ENCODE measurements at regions not wholly inside any gene's neighbourhood (a gene's known extent, or its start where the extent isn't known, plus 50 kb on each side); places are given as distances from the start of the nearest gene placed in this dataset.
"Not testable (repeated sequence)": the region's sequence is repeated elsewhere in the genome, so short reads cannot be mapped to it uniquely, and the experiment has no call there.

DNA sequence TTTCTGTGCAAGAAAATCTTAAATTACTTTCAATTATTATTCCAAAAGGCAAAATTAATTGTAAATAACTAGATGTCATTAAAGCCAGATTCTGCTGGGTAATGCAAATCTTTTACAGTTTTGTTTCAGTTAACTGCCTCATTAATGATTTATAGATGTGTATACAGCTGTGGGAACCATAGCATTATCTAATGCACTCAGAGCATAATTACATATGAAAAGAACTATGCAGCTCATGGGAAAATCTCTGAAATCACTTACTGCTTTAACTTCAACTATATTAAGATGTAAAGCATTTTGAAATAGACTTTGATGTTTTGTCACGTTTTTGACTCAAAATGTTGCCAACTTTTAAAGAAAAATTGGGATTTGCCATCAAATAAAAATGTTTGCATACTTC lies 630.3 kb upstream of the KLHL4 start:
- Histone ChIP-seq H3K36me3 (ENCODE audit: control insufficient read depth, insufficient read depth, low read length, severe bottlenecking) (no peaks in the 10 kb centered on the region), H3K27me3 (replicated peaks; ENCODE audit: control insufficient read depth, insufficient read depth, low read length) (no peaks in the 10 kb centered on the region), H3K9me3 (ENCODE audit: control insufficient read depth, low read length) (no peaks in the 10 kb centered on the region), H3K4me3 (ENCODE audit: low read length) (no peak overlapping the region), H3K9ac (ENCODE audit: low read length) (no peak overlapping the region), H3K4me1 (ENCODE audit: control insufficient read depth, insufficient read depth, low read length) (no peaks in the 10 kb centered on the region)
- DNase-seq (ENCODE audit: low read depth), result no peak

DNA sequence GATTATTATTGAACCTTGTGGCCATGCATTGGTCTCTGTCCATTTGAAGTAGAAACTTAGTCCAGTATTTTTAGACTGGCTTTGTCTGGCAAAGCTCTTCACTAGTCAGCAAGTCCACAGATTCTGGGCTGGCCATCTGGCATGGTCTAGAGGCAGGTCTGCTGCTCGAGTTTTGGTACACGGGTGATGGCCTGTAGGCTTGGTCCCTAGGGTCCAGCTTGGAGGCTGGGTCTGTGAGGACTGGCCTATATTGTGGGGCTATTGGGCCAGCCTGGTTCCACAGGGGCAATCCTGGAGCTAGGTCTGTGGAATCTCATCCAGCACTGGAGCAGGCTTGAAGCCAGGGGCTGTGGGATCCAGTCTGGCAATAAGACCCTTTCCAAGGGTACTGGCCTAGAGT lies 607.6 kb upstream of the KLHL4 start:
- Histone ChIP-seq H3K36me3 (ENCODE audit: control insufficient read depth, insufficient read depth, low read length, severe bottlenecking) (no peaks in the 10 kb centered on the region), H3K4me3 (ENCODE audit: low read length) (no peak overlapping the region), H3K27me3 (replicated peaks; ENCODE audit: control insufficient read depth, insufficient read depth, low read length) (no peaks in the 10 kb centered on the region), H3K9me3 (ENCODE audit: control insufficient read depth, low read length) (no peaks in the 10 kb centered on the region), H3K4me1 (ENCODE audit: control insufficient read depth, insufficient read depth, low read length) (no peaks in the 10 kb centered on the region), H3K9ac (ENCODE audit: low read length) (no peak overlapping the region)
- DNase-seq (ENCODE audit: low read depth), result no peak

DNA sequence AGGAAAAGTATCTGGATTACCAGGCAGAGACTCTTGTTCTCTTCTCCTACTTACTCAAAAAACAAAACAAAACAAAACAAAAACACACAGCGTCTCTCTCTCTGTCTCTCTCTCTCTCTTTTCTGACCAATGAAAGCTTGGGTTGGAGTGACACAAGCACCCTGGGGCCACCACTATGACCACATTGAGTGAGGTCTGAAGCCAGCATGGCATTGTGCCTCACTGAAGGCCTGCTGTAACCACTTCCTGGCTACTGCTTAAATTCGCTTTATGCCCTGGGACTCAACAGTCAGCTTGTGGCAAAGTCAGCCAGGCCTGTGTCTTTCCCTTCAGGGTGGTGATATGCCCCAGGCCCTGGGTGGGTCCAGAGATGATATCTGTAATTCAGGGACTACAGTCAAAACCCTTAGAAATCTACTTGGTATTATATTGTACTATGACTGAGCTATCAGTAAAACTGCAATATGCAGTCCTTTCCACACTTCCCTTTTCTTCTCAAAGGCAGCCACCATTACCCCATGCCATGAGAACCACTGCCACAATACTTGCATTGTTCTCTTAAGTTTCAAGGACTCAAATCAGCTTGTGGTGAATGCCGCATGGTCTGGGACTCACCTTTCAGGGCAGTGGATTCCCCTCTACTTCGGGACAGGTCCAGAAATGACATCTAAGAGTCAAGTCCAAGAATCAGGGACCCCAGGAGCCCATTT lies 606.8 kb upstream of the KLHL4 start:
- Histone ChIP-seq H3K9me3 (ENCODE audit: control insufficient read depth, low read length) (no peaks in the 10 kb centered on the region), H3K9ac (ENCODE audit: low read length) (no peak overlapping the region), H3K4me3 (ENCODE audit: low read length) (no peak overlapping the region), H3K4me1 (ENCODE audit: control insufficient read depth, insufficient read depth, low read length) (no peaks in the 10 kb centered on the region), H3K36me3 (ENCODE audit: control insufficient read depth, insufficient read depth, low read length, severe bottlenecking) (no peaks in the 10 kb centered on the region), H3K27me3 (replicated peaks; ENCODE audit: control insufficient read depth, insufficient read depth, low read length) (no peaks in the 10 kb centered on the region)
- DNase-seq (ENCODE audit: low read depth), result no peak

DNA sequence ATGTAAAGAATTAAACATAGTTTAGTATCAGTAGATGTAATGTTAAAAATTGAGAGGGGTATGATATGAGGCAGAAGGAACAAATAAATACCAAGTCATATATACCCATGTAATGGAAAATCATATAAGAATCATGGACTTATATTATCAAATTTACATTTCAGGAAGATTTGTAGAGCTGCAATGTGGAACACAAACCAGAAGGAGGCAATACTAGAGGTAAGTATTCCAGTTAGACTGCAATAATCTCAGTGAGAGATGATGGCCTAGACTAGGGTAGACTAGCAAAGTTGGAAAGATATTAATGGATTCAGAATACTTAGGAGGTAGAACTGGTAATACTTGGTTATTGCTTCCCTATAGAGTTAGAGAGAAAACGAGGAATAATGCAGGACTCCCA lies 603.0 kb upstream of the KLHL4 start:
- DNase-seq (ENCODE audit: low read depth), result no peak
- no peaks in the 10 kb centered on the region for H3K9me3 ChIP-seq (ENCODE audit: control insufficient read depth, low read length)
- no peak overlapping the region for H3K4me3 ChIP-seq (ENCODE audit: low read length)
- H3K9ac ChIP-seq (ENCODE audit: low read length), result no peak overlapping the region
- no peaks in the 10 kb centered on the region for H3K36me3 ChIP-seq (ENCODE audit: control insufficient read depth, insufficient read depth, low read length, severe bottlenecking)
- H3K27me3 ChIP-seq (replicated peaks; ENCODE audit: control insufficient read depth, insufficient read depth, low read length), result no peaks in the 10 kb centered on the region
- no peaks in the 10 kb centered on the region for H3K4me1 ChIP-seq (ENCODE audit: control insufficient read depth, insufficient read depth, low read length)

DNA sequence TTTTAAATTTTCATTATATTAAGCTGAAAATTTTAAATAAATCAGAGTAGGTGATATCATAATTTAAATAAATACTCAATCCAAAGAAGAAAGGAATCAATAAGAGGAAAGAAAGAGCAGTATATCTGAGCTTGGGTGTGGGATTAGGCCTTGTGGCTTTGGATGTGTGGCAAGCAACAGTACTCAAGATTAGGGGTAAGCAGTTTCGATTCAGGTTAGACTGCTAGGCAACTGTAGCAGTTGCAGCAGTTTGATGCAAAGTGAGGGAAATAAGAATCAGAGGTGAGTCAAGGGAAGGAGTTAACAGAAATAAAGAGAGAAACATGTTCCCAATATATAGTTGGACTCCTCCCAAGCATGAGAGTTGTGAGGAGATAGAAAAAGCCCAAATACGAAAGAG lies 599.6 kb upstream of the KLHL4 start:
- DNase-seq (ENCODE audit: low read depth), result no peak
- Histone ChIP-seq H3K27me3 (replicated peaks; ENCODE audit: control insufficient read depth, insufficient read depth, low read length) (no peaks in the 10 kb centered on the region), H3K4me3 (ENCODE audit: low read length) (no peak overlapping the region), H3K9ac (ENCODE audit: low read length) (no peak overlapping the region), H3K4me1 (ENCODE audit: control insufficient read depth, insufficient read depth, low read length) (no peaks in the 10 kb centered on the region), H3K9me3 (ENCODE audit: control insufficient read depth, low read length) (no peaks in the 10 kb centered on the region), H3K36me3 (ENCODE audit: control insufficient read depth, insufficient read depth, low read length, severe bottlenecking) (no peaks in the 10 kb centered on the region)

DNA sequence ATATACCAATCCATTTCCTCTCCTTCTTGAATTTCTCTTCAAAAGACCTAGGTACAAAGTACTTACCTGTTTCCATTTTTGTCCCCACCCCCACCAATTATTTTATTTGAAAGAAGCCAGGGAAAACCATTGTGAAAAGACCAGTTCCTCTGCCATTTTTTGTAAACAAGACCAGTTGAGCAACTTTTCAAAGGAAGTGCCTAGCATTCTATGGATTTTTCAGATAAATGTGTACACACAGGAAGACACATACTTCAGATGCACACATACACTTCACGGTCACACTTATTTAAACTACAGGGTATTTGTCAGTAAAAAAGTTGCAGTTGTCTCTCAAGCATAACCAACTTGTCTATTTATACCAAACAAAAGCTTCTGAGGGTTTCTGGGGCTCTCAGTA lies 587.2 kb upstream of the KLHL4 start:
- Histone ChIP-seq H3K27me3 (replicated peaks; ENCODE audit: control insufficient read depth, insufficient read depth, low read length) (no peaks in the 10 kb centered on the region), H3K4me1 (ENCODE audit: control insufficient read depth, insufficient read depth, low read length) (no peaks in the 10 kb centered on the region), H3K9me3 (ENCODE audit: control insufficient read depth, low read length) (peaks cover 10% of the 10 kb centered on the region), H3K4me3 (ENCODE audit: low read length) (no peak overlapping the region), H3K36me3 (ENCODE audit: control insufficient read depth, insufficient read depth, low read length, severe bottlenecking) (no peaks in the 10 kb centered on the region), H3K9ac (ENCODE audit: low read length) (no peak overlapping the region)
- no peak for DNase-seq (ENCODE audit: low read depth)

DNA sequence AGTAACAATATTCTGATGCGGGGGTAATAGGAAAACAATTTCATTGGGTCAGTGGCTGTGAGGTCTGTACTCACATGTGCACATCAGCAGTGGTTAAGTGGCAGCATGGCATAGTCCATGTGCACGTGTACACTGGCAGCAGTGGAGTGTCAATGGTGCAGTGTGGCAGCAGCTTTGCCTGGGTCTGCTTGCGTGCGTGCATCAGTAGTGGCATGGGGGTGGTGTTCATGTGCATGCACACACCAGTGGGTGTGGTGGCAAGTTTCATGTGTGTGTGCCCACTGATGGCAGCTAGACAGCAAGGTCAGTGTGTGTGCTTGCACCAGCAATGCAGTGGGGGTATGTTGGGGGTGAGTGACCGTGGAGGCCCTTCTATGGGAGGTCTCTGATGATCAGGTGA lies 581.6 kb upstream of the KLHL4 start:
- no peak overlapping the region for H3K9ac ChIP-seq (ENCODE audit: low read length)
- no peaks in the 10 kb centered on the region for H3K4me1 ChIP-seq (ENCODE audit: control insufficient read depth, insufficient read depth, low read length)
- no peak overlapping the region for H3K4me3 ChIP-seq (ENCODE audit: low read length)
- no peaks in the 10 kb centered on the region for H3K36me3 ChIP-seq (ENCODE audit: control insufficient read depth, insufficient read depth, low read length, severe bottlenecking)
- peaks cover 10% of the 10 kb centered on the region for H3K9me3 ChIP-seq (ENCODE audit: control insufficient read depth, low read length)
- H3K27me3 ChIP-seq (replicated peaks; ENCODE audit: control insufficient read depth, insufficient read depth, low read length), result no peaks in the 10 kb centered on the region
- no peak for DNase-seq (ENCODE audit: low read depth)

DNA sequence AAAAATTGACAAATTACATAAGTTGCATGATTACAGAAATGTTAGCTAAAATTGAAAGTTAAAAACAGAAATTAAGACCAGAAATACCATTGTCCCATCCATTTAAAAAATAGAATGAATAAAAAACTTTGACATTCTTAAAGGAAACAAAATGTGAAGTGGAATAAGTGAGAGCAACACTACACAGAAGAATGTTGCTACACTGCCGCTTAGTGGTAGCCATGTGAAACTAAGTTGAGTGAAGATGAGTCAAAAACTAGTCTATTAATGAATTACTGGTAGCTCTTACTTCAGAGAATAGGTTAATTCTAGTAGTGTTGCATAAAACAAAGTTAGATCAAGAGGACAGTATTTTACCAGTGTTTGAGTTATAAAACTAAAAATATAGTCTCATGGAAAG lies 571.0 kb upstream of the KLHL4 start:
- Histone ChIP-seq H3K36me3 (ENCODE audit: control insufficient read depth, insufficient read depth, low read length, severe bottlenecking) (no peaks in the 10 kb centered on the region), H3K4me3 (ENCODE audit: low read length) (no peak overlapping the region), H3K4me1 (ENCODE audit: control insufficient read depth, insufficient read depth, low read length) (no peaks in the 10 kb centered on the region), H3K9me3 (ENCODE audit: control insufficient read depth, low read length) (no peaks in the 10 kb centered on the region), H3K9ac (ENCODE audit: low read length) (no peak overlapping the region), H3K27me3 (replicated peaks; ENCODE audit: control insufficient read depth, insufficient read depth, low read length) (no peaks in the 10 kb centered on the region)
- peak; percentile 11 for DNase-seq (ENCODE audit: low read depth)

DNA sequence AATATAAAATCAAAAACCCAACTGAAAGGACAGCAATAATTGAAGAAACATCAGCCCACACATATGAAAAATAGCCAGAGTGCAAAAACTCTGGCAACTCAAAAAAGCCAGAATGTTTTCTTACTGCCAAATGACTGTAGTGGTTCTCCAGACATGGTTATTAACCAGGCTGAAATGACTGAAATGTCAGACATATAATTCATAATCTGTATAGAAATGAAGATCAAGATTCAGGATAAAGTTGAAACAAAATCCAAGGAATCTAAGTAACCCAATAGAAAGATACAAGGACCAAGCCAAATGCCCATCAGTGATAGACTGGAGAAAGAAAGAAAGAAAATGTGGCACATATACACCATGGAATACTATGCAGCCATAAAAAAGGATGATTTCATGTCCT lies 553.3 kb upstream of the KLHL4 start:
- no peak overlapping the region for H3K4me3 ChIP-seq (ENCODE audit: low read length)
- peaks cover 8% of the 10 kb centered on the region for H3K9me3 ChIP-seq (ENCODE audit: control insufficient read depth, low read length)
- no peak for DNase-seq (ENCODE audit: low read depth)
- H3K36me3 ChIP-seq (ENCODE audit: control insufficient read depth, insufficient read depth, low read length, severe bottlenecking), result no peaks in the 10 kb centered on the region
- no peaks in the 10 kb centered on the region for H3K27me3 ChIP-seq (replicated peaks; ENCODE audit: control insufficient read depth, insufficient read depth, low read length)
- no peaks in the 10 kb centered on the region for H3K4me1 ChIP-seq (ENCODE audit: control insufficient read depth, insufficient read depth, low read length)
- no peak overlapping the region for H3K9ac ChIP-seq (ENCODE audit: low read length)

DNA sequence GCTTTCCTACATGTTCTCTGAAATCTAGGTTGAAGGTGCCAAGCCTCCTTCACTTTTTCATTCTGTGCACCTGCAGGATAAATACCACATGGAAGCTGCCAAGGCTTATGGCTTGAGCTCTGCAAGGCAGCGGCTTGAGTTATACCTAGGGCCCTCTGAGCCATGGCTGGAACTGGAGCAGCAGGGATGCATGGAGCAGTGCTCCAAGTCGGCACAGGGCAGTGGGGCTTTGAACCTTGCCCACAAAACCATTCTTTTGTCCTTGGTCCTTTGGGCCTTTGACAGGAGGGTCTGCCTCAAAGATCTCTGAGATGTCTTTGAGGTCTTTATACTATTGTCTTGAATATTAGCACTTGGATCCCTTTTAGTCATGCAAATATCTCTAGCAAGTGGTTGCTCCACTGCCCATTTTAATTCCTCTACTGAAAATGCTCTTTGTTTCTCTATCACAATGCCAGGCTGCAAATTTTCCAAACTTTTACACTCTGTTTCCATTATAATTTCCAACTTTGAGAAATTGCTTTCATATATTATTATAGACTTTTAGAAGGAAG lies 536.2 kb upstream of the KLHL4 start:
- Histone ChIP-seq H3K4me1 (ENCODE audit: control insufficient read depth, insufficient read depth, low read length) (no peaks in the 10 kb centered on the region), H3K4me3 (ENCODE audit: low read length) (no peak overlapping the region), H3K36me3 (ENCODE audit: control insufficient read depth, insufficient read depth, low read length, severe bottlenecking) (no peaks in the 10 kb centered on the region), H3K27me3 (replicated peaks; ENCODE audit: control insufficient read depth, insufficient read depth, low read length) (no peaks in the 10 kb centered on the region), H3K9me3 (ENCODE audit: control insufficient read depth, low read length) (no peaks in the 10 kb centered on the region), H3K9ac (ENCODE audit: low read length) (no peak overlapping the region)
- DNase-seq (ENCODE audit: low read depth), result no peak

DNA sequence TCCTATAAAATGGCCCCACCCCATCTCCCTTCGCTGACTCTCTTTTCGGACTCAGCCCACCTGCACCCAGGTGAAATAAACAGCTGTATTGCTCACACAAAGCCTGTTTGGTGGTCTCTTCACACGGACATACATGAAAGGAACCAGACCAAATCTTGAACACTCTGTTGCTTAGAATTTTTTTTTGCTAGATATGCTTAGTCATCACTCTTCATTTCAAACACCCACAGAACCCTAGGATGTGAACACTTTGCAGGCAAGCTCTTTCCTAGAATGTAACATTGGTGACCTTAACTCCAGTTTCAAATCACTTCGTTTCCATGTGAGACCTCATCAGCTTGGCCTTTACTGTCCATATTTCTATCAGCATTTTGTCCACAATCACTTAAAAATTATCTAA lies 530.3 kb upstream of the KLHL4 start:
- DNase-seq (ENCODE audit: low read depth); H3K27me3 ChIP-seq (replicated peaks; ENCODE audit: control insufficient read depth, insufficient read depth, low read length); H3K4me1 ChIP-seq (ENCODE audit: control insufficient read depth, insufficient read depth, low read length); H3K4me3 ChIP-seq (ENCODE audit: low read length); H3K9ac ChIP-seq (ENCODE audit: low read length); H3K9me3 ChIP-seq (ENCODE audit: control insufficient read depth, low read length); H3K36me3 ChIP-seq (ENCODE audit: control insufficient read depth, insufficient read depth, low read length, severe bottlenecking): not testable (repeated sequence)

DNA sequence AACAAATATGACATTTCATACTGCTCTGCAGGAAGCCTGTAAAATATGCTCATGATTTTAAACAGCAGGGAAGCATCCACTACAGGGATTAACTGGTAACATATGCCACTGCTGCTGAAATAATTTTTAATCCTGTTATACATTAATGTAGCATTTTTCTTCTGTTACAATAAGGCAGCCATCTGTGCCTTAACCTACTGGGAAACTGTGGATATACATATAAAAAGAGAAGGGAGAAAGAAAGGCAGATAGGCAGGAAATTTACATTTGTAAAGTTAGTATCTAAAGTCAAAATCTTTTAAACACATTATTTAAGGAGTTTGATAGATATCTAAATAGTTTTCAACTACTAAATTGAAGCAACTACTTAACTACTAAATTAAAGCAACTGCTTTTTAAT lies 514.6 kb upstream of the KLHL4 start:
- Histone ChIP-seq H3K4me1 (ENCODE audit: control insufficient read depth, insufficient read depth, low read length) (no peaks in the 10 kb centered on the region), H3K27me3 (replicated peaks; ENCODE audit: control insufficient read depth, insufficient read depth, low read length) (no peaks in the 10 kb centered on the region), H3K4me3 (ENCODE audit: low read length) (no peak overlapping the region), H3K36me3 (ENCODE audit: control insufficient read depth, insufficient read depth, low read length, severe bottlenecking) (no peaks in the 10 kb centered on the region), H3K9me3 (ENCODE audit: control insufficient read depth, low read length) (no peaks in the 10 kb centered on the region), H3K9ac (ENCODE audit: low read length) (no peak overlapping the region)
- no peak for DNase-seq (ENCODE audit: low read depth)
